ENCODE measurements at regions not wholly inside any gene's neighbourhood (a gene's known extent, or its start where the extent isn't known, plus 50 kb on each side); places are given as distances from the start of the nearest gene placed in this dataset.
"Not testable (repeated sequence)": the region's sequence is repeated elsewhere in the genome, so short reads cannot be mapped to it uniquely, and the experiment has no call there.

DNA sequence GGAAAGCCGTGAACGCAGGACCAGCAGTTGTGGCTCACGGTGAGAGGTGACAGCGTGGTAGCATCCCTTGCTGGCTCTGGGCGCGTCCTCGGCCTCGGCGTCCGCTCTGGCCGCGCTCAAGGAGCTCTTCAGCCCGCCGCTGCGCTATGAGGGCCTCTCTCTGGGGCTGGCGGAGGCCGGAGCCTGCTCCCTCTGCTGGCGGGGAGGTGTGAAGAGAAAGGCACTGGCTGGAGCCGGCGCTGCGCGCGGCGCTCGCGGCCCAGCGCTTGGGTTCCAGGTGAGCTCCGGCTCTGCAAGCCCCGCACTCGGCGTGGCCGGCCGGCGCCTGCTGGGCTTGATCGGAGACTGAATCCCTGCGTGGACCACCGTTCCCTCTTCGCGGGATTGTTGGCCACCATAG is 705.6 kb downstream of the SEMA5A start:
- DNase-seq (no peak), ATAC-seq (no peak)
- Histone ChIP-seq H3K9me3 (peaks cover 3% of the 10 kb centered on the region), H3K36me3 (ENCODE audit: low read depth) (no peaks in the 10 kb centered on the region), H3K4me1 (ENCODE audit: low read depth) (no peaks in the 10 kb centered on the region), H3K4me3 (no peak overlapping the region)
- no peak for TF ChIP-seq CTCF (IDR thresholded peaks at IDR 0.05)
- intact Hi-C loops (cut with DNase I, micrococcal nuclease) = no loop called here

DNA sequence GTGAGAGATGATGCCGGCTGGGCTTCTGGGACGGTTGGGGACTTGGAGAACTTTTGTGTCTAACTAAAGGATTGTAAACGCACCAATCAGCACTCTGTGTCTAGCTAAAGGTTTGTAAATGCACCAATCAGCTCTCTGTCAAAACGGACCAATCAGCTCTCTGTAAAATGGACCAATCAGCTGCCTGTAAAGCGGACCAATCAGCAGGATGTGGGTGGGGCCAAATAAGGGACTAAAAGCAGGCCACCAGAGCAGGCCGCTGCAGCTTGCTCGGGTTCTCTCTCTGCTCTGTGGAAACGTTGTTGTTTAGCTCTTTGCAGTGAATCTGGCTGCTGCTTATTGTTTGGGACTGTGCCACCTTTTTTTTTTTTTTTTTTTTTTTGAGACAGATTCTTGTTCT is 705.1 kb downstream of the SEMA5A start:
- H3K9me3 ChIP-seq; intact Hi-C loops (cut with DNase I, micrococcal nuclease); H3K36me3 ChIP-seq (ENCODE audit: low read depth); DNase-seq; H3K4me1 ChIP-seq (ENCODE audit: low read depth); H3K4me3 ChIP-seq; ATAC-seq: not testable (repeated sequence)

GRCh38 chr5:8842971-8843551 is 702.8 kb downstream of the SEMA5A start:
- intact Hi-C loops (cut with DNase I, micrococcal nuclease) = no loop called here
- Histone ChIP-seq H3K9me3 (peaks cover 3% of the 10 kb centered on the region), H3K4me3 (no peak overlapping the region), H3K36me3 (ENCODE audit: low read depth) (no peaks in the 10 kb centered on the region), H3K4me1 (ENCODE audit: low read depth) (no peaks in the 10 kb centered on the region)
- DNase-seq = peak in 1 of 3 donors; percentile 32
- TF ChIP-seq CTCF (IDR thresholded peaks at IDR 0.05) = no peak
- ATAC-seq = peak; percentile 54

DNA sequence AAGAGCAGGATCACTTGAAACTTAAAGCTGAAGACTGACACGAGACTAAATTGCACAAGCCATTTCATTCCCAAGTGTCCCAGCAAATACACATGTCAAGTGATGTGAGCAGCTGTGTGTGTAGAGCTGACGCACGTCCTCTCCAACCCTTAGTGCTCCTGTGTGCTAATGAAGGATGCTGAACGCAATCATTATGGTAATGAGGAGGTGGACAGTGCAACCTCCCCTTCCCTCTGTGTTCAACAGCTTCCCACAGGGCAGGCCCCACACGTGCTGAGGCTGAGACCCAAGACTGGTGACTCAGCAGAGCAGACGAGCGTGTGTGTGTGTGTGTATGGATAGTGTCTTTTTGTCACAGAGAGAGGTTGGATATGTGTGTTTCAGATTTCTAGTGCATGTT is 702.1 kb downstream of the SEMA5A start:
- intact Hi-C loops (cut with DNase I, micrococcal nuclease) = no loop called here
- DNase-seq (peak in 1 of 3 donors; percentile 10), ATAC-seq (peak; percentile 58)
- Histone ChIP-seq H3K4me1 (ENCODE audit: low read depth) (no peaks in the 10 kb centered on the region), H3K36me3 (ENCODE audit: low read depth) (no peaks in the 10 kb centered on the region), H3K9me3 (peaks cover 3% of the 10 kb centered on the region), H3K4me3 (no peak overlapping the region)
- TF ChIP-seq CTCF (IDR thresholded peaks at IDR 0.05) = no peak

DNA sequence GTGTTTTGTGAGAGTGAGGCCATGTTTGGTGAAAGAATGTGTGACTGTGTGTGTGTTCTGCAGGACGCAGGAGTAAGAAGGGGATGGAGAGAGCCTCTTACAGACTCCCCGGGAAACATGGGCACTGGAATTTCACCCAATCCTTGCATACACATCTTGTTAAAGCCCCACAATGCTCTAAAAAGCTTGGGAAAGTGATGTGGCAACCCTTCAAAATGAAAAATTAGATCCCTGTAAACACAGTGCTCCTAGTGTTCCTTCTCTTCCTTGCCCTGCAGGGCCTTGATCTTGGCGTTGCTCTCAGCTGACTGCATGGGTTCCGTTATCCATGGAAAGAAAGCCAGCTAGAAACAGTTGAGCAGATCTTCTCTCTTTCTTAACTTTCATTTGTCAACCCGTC is 701.7 kb downstream of the SEMA5A start:
- Histone ChIP-seq H3K4me3 (no peak overlapping the region), H3K4me1 (ENCODE audit: low read depth) (no peaks in the 10 kb centered on the region), H3K9me3 (peaks cover 3% of the 10 kb centered on the region), H3K36me3 (ENCODE audit: low read depth) (no peaks in the 10 kb centered on the region)
- DNase-seq = no peak
- no peak for ATAC-seq
- intact Hi-C loops (cut with DNase I, micrococcal nuclease) = no loop called here
- TF ChIP-seq CTCF (IDR thresholded peaks at IDR 0.05) = no peak

DNA sequence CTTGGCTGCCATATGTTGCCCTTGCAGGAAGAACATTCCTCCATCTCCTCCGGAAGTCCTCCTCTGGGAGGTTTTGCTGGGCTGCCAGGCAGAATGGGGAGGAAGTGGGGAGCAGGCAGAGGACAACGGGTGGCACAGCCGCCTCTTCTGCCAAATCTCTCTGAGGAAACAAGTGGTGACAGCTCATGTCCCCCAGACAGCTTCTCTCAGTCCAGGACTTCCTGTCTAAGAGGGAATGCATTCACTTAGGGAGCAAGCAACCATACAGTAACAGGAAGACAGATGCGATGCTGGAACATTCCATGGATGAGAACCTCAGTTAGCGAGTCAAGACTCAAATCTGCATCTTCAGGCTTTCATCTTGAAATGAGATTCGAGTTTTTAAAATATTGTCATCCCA is 701.0 kb downstream of the SEMA5A start:
- TF ChIP-seq CTCF (IDR thresholded peaks at IDR 0.05) = no peak

More for the DNA sequence above, 701.0 kb downstream of the SEMA5A start:
- Histone ChIP-seq H3K4me3 (no peak overlapping the region), H3K4me1 (ENCODE audit: low read depth) (no peaks in the 10 kb centered on the region), H3K9me3 (peaks cover 3% of the 10 kb centered on the region), H3K36me3 (ENCODE audit: low read depth) (no peaks in the 10 kb centered on the region)
- intact Hi-C loops (cut with DNase I, micrococcal nuclease) = no loop called here
- no peak for DNase-seq
- ATAC-seq = no peak

Data from mucosa of descending colon (tissue), 3 donors.